Iris pigment epithelial cell (primary cell): ENCODE measurements at regions not wholly inside any gene's neighbourhood (a gene's known extent, or its start where the extent isn't known, plus 50 kb on each side); places are given as distances from the start of the nearest gene placed in this dataset.
"Not testable (repeated sequence)": the region's sequence is repeated elsewhere in the genome, so short reads cannot be mapped to it uniquely, and the experiment has no call there.

Source experiments
- DNase-seq: peaks from one replicate; pipeline ENCODE4 v3.0.0-alpha.2; 2011; ENCODE audit warnings: low read depth

DNA sequence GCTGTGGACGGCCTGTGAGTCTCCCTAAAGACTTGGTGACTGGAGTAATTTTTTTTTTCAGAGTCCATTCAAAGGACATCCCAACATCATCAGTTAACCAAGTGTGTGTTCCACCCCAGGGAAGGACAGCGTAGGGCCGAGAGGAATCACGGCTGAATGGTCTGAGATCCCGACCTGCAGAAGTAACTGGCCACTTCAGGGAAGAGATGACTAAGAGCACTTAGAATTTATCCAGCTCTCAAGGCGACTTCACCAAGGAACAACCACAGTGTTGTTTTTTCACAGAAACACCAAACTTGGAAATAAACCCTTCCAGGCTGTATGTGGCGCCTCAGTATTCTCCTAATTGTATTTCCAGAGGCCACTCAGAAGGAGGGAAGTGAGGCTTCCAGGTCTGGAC, 231.6 kb downstream of the FNDC1 start:
- no peak for DNase-seq

GRCh38 chr6:159399751-159400221, 230.6 kb downstream of the FNDC1 start:
- no peak for DNase-seq

DNA sequence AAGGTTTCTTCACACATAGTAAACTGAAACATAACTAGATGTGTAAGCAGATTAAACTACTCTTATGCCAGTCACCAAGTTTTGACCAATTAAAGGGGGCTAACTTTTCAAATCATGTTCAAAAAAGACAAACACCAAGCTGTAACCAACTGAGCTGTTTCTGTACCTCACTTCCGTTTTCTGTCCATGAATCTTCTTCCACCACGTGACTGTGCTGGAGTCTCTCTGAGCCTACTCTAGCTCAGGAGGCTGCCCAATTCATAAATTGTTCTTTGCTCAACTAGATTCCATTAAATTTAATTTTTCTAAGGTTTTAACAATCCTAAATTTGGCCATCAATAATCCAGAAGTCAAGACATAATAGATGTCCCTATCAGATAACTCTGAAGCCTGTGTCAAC, 229.4 kb downstream of the FNDC1 start:
- DNase-seq: no peak

GRCh38 chr6:159397753-159398152, 228.6 kb downstream of the FNDC1 start:
- DNase-seq: no peak

- no peak for DNase-seq
Measured at GRCh38 chr6:159395609-159396008, 226.4 kb downstream of the FNDC1 start.

DNA sequence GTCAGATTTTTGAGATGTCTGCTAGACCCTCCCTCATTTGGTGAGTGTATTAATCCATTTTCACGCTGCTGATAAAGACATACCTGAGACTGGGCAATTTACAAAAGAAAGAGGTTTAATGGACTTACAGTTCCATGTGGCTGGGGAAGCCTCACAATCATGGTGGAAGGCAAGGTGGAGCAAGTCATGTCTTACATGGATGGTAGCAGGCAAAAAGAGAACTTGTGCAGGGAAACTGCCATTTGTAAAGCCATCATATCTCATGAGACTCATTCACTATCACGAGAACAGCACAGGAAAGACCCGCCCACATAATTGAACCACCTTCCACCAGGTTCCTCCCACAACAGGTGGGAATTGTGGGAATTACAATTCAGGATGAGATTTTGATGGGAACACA, 223.5 kb downstream of the FNDC1 start:
- DNase-seq: not testable (repeated sequence)

GRCh38 chr6:159390381-159390780, 221.2 kb downstream of the FNDC1 start:
- no peak for DNase-seq

GRCh38 chr6:159389695-159390094, 220.5 kb downstream of the FNDC1 start:
- DNase-seq: no peak

DNA sequence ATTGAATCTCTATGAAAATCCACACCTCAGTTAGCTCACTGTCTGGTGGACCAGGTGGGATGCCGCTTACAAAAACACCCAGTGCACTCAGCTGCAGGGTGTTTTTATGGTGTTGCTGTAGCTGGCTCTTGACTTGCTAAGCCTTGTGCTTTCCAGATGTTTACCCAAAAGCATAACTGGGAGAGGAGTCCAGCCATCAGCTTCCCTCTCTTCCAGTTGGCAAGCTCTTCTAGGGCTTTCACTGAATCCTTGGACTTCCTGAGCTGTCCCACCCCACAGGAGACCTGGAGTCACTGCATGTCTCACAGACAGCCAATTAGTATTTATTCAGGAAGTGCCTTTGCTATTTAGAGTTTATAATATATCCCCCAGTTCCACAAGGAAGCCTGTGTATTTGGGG, 210.9 kb downstream of the FNDC1 start:
- DNase-seq: no peak

DNA sequence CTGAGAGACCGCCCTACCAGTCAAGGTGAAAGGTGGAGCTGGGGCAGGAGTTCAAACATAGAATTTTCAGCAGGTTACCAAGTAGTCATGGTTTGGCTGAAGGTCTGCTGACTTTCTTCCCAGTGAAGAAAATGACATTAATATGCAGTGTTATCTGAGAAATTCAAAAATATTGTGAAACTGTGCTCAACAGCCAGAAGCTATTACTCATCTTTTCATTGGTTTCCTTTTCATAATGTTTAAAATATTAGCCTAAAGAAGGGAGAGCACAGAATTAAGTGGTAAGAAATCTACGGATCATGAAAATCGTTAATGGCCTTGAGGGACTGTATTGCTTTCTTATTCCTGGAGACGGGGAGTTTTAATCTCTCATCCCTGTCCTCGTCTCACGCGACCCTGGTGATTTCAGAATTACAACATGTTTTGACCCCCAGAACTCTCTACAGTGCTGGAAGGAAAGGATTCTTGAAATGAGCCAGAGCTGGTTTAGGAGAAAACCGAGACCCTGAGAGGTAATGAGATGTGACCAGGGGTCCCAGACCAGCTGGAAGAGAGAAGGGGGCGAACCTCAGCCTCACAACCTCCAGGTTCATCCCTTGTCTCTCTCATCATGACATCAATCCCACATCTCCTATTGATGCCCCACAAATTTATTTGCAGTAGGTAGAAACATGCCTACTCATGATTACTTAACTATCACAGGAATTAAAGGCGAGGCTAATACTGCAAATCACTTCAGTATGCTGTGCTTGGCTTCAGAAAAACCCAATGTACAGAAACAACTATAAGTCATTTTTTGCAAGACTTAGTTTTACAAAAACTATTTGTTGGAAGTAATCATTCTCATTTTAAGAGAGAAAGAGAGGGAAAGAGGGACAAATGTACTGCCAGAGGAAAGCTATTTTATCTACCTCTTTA, 209.5 kb downstream of the FNDC1 start:
- peak; percentile 3 for DNase-seq

GRCh38 chr6:159376516-159377158, 207.4 kb downstream of the FNDC1 start:
- no peak for DNase-seq

GRCh38 chr6:159375014-159375413, 205.8 kb downstream of the FNDC1 start:
- no peak for DNase-seq

GRCh38 chr6:159373670-159374069, 204.5 kb downstream of the FNDC1 start:
- DNase-seq: no peak

DNA sequence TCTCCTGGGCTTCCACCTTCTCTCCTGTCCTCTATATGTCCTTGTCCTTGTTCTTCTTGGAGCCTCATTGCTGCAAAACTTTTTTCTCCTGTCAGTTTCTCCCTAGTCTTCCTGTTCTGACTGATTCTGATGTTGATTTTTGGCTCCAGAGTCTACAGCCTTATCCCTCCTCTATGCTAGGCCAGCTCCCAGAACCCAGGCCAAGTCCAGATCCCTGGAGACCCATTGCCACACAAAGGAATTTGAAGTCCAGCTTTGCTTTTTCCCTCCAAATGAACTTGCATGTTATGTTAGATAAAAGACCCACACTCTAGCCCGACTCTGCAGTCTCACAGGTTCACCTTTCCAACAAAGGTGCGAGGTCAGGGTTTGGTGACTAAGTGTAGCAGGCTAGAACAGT, 203.1 kb downstream of the FNDC1 start:
- DNase-seq: no peak

GRCh38 chr6:159360306-159360705, 191.1 kb downstream of the FNDC1 start:
- DNase-seq: no peak

DNA sequence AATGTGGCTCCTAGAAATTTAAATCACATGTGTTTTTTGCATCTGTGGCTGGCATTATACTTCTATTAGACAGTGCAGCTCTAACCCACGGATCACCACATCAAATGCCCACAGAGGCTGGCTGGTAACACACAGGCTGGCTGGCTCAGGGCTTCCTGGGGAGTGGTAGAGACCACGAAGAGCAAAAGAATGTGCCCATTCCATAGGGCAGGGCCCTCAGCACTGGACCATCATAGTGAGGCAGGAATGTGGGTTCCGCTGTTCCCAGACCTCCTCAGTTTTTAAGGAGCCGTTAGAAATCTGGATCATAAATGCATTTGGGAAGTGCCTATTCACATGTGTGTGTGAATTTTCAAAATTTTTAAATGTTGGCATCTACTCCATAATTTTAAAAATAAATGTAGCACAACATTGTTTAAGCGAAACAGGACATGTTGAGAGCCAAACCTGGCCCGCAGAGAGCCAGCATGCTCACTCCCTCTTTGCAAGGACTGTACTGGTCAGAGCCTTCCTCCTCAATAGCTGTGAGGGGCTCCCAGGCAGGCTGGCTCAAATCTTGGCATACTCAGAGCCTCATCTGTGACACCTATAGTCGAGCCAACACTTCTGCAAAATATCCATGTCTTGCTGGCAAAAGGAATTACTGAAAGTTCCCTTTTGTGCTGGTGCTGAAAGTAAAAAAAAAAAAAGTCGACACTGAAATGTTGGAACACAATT, 190.5 kb downstream of the FNDC1 start:
- no peak for DNase-seq

GRCh38 chr6:159358562-159358961, 189.4 kb downstream of the FNDC1 start:
- DNase-seq: no peak

DNA sequence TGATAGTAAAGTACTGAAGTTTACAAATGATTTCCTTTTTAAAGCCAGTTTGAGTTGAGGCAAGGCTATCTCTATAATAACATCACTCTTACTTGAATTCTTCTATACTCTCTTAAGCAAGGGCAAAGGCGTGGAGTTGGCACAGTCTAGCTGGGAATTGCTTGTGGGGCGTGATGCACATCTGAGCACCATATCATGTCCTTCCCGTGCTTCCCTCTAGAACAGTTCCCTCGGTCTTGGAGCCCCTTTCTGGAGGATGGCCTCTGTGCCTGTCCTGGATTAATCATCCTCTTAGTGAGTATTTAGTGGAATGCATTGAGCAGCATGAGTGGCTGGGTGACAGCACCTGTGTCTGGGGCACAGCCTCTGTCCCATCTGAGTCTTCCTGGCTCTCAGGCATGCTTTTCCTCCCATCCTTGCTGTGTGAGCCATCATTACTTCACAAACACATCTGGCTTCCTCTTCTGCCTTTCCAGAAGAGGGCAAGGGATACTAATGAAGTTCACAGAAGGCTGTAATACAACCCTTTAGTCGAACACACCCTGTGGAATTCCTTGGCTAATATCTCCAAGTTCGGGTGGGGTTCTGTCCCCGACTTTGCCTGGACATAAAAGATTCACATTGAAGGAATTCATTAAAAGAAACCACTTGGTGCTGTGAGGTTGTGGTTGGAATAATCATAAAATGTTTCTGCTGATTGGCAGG, 188.2 kb downstream of the FNDC1 start:
- DNase-seq: no peak

DNA sequence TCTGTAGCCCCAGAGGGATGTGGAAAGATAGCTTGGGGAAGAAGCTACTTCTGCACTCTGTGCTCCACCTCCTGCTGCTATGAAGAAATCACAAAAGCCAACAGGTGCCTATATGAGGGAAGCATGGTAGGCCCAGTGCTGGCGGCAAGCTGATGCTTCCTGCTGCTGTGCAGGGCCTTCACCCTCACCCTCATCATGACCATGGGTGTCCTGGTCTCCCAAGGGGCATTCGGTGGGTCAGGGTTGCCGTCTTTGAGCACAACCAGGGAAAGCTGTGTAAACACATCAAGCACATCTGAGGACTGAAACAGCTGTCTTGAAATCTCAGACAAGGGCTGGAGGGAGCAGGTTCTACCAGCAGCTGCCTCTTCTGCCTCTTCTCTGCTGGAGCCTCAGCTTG, 184.0 kb downstream of the FNDC1 start:
- DNase-seq: no peak

DNA sequence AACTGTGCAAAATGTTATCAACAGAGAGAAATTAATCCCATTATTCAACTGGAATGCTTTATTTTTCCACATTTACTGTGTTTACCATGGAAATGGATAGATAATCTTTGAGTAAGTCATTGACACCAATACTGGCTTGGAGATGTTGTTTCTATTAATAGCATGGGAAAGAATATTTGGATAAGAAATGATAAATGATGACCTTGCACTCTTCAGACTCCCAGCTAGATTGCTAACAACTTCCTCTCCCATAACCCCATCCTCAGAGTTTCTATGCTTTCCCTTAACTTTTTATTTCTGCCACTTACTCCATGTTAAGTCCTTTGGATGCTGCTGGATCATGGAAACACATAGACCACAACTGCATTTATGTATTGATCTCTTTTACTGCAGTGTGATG, 182.5 kb downstream of the FNDC1 start:
- DNase-seq: no peak

DNA sequence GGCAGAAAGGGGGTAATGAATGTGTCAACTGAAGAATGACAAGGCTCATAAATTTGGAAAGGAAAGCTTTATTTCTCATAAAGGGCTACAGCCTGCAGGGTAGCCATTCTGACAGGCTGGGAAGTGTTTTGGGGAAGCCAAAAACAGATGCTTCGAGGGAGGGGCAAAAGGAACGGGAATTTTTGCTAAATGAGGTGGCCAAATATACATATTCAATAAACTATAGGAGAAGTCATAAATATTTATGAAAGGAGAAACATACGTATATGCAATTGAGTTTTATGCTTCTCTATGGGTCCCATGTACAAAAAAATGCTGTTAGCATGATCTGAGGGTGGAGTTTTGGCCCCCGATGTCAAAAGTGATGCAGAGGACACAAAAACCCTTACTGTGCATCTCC, 180.7 kb downstream of the FNDC1 start:
- DNase-seq: no peak

- DNase-seq: no peak
Measured at GRCh38 chr6:159343709-159344108, 174.5 kb downstream of the FNDC1 start.
